Activated naive CD4-positive, alpha-beta T cell treated with anti-CD3 and anti-CD28 coated beads, Interleukin-2, amount 50 U/mL, for 72 hours (primary cell): ENCODE measurements at regions not wholly inside any gene's neighbourhood (a gene's known extent, or its start where the extent isn't known, plus 50 kb on each side); places are given as distances from the start of the nearest gene placed in this dataset.
"Not testable (repeated sequence)": the region's sequence is repeated elsewhere in the genome, so short reads cannot be mapped to it uniquely, and the experiment has no call there.

Experiments
- ATAC-seq, 2 donors: fragments of 150-1000 bp; cut with Tn5 transposase; 2 replicates each; pipeline ENCODE4 v1.10.0; 2021; ENCODE audit warnings: mild to moderate bottlenecking in 2 of 2, moderate library complexity in 2 of 2
- DNase-seq, 2 donors: peaks; one replicate each; pipeline ENCODE4 v3.0.0; 2021 to 2022; ENCODE audit warnings: low spot score in 2 of 2
- H3K27ac Mint-ChIP-seq, 2 donors: one replicate each; pipeline ENCODE4 v1.8.0; 2022; ENCODE audit warnings: mild to moderate bottlenecking in 2 of 2, mixed read lengths in 2 of 2
- H3K36me3 Mint-ChIP-seq, 2 donors: one replicate each; pipeline ENCODE4 v1.8.0; 2022; ENCODE audit warnings: mixed read lengths in 2 of 2
- H3K9me3 Mint-ChIP-seq, 2 donors: one replicate each; pipeline ENCODE4 v1.8.0; 2022; ENCODE audit warnings: mixed read lengths in 2 of 2

GRCh38 chr2:173693044-173693589, 272.1 kb downstream of the SP3 start:
- Mint-ChIP-seq H3K9me3 (no peaks in the 10 kb centered on the region), H3K36me3 (no peaks in the 10 kb centered on the region), H3K27ac (no peak overlapping the region)
- no peak for DNase-seq
- ATAC-seq: no peak

- DNase-seq (no peak), ATAC-seq (no peak)
- Mint-ChIP-seq H3K9me3 (no peaks in the 10 kb centered on the region), H3K36me3 (no peaks in the 10 kb centered on the region), H3K27ac (no peak overlapping the region)
These were observed 268.9 kb downstream of the SP3 start for GRCh38 chr2:173696274-173696673.

DNA sequence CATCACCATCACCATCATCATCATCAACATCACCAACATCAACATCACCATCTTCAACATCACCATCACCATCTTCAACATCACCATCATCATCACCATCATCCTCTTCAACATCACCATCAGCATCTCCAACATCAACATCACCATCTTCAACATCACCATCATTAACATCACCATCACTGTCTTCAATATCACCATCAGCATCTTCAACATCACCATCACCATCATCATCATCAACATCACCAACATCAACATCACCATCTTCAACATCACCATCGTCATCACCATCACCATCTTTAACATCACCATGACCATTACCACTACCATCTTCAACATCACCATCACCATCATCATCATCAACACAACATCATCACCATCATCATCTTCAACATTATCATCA, 267.2 kb downstream of the SP3 start:
- Mint-ChIP-seq H3K36me3 (no peaks in the 10 kb centered on the region), H3K27ac (no peak overlapping the region), H3K9me3 (no peaks in the 10 kb centered on the region)
- DNase-seq: no peak
- ATAC-seq: no peak

DNA sequence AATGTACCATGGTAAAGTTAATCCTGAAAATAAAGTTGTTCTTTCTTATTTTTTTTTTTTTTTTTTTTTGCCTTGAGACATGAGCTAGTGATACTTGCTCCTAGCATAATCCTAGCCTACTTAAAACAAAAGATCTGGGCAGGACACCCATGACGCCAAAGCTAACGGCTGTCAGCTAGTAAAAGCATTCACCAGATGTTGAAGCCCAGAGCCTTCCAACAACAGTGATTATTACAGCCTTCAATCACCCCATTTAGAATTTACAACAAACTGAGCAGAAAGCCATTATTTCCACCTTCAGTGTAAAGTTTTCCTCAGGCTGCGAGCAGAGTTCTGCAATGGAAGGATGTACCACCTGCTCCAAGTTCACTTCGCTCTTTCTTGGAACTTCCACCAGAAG, 259.5 kb downstream of the SP3 start:
- no peak overlapping the region for H3K27ac Mint-ChIP-seq
- ATAC-seq: no peak
- H3K9me3 Mint-ChIP-seq: no peaks in the 10 kb centered on the region
- H3K36me3 Mint-ChIP-seq: no peaks in the 10 kb centered on the region
- no peak for DNase-seq

- Mint-ChIP-seq H3K36me3 (no peaks in the 10 kb centered on the region), H3K27ac (no peak overlapping the region), H3K9me3 (no peaks in the 10 kb centered on the region)
- ATAC-seq (no peak), DNase-seq (no peak)
These were observed 258.2 kb downstream of the SP3 start for GRCh38 chr2:173706936-173707335.

GRCh38 chr2:173708806-173709205, 256.4 kb downstream of the SP3 start:
- Mint-ChIP-seq H3K36me3 (no peaks in the 10 kb centered on the region), H3K9me3 (no peaks in the 10 kb centered on the region), H3K27ac (no peak overlapping the region)
- ATAC-seq (no peak), DNase-seq (no peak)

GRCh38 chr2:173711816-173712215, 253.4 kb downstream of the SP3 start:
- ATAC-seq (no peak), DNase-seq (no peak)
- Mint-ChIP-seq H3K36me3 (no peaks in the 10 kb centered on the region), H3K27ac (no peak overlapping the region), H3K9me3 (no peaks in the 10 kb centered on the region)

DNA sequence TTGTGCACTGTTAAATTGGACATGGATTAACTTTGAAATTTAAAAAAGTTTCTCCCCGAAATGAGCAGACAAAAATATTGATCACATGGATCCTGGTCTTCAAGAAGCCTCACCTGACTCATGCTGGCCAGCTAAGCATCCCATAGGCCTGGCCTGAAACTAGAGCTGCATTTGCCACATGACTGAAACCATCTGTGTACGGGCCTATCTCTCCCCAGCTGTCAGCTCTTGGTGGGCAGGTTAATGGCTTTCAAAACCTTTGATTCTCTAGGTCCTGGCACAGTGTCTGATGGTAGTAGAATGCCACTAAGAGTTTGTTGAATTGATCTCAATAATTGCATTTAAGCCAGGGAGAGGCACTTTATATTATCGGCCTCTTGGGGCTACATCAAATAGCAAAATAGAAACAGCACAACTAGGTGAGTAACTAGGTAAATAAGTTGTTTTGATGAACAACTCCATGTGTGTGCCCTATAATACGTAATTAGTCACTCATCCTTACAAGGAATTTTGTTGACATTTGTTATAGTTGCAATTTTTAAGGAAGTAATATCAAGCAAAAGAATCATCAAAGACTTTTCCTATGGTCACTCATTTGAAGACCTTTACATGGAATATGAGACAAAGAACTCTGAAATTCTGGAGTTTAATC, 251.1 kb downstream of the SP3 start:
- Mint-ChIP-seq H3K36me3 (no peaks in the 10 kb centered on the region), H3K27ac (no peak overlapping the region), H3K9me3 (no peaks in the 10 kb centered on the region)
- DNase-seq (no peak), ATAC-seq (no peak)

- H3K36me3 Mint-ChIP-seq: no peaks in the 10 kb centered on the region
- DNase-seq (no peak), ATAC-seq (no peak)
- H3K27ac Mint-ChIP-seq: no peak overlapping the region
- no peaks in the 10 kb centered on the region for H3K9me3 Mint-ChIP-seq
These were observed 249.7 kb downstream of the SP3 start for GRCh38 chr2:173715441-173715840.

- Mint-ChIP-seq H3K36me3 (no peaks in the 10 kb centered on the region), H3K9me3 (no peaks in the 10 kb centered on the region), H3K27ac (no peak overlapping the region)
- DNase-seq (no peak), ATAC-seq (no peak)
These were observed 248.6 kb downstream of the SP3 start for GRCh38 chr2:173716458-173717052.

DNA sequence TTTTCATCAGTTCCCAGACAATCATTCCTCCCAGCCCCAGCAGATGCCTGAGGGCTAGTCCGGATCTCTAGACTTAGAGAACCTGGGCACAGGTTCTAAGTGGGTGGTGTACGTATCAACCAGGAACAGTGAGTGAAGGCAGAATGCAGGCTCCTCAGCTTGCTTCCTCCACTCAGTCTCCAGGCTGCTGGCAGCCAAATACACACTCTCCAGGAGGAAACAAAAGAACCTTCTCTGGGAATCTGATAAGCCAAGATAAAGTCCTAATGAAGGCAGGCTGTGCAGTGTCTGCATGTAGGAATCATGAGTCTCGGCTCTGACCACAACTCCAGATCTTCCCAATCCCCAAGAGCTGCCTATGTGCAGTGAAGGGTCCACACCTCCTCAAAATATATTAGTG, 245.7 kb downstream of the SP3 start:
- Mint-ChIP-seq H3K9me3 (no peaks in the 10 kb centered on the region), H3K36me3 (no peaks in the 10 kb centered on the region), H3K27ac (no peak overlapping the region)
- ATAC-seq: no peak
- no peak for DNase-seq

DNA sequence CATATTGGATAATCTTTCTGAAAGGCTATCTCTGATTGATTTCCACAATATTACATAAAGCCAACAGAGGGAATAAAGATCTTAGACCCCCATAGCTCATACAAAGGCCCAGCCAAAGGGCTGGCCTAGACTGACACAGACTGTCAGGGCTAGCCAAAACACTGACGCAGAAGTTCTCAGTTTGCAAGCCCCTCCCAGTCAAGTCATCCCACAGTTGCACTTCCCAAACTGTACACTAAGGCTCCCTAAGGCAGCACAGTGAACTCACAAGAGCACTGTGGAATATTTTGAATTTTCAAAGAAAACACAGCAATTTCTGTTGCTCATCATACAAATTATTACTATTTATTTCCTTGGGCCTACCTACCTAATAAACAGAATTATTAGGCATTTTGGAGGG, 244.9 kb downstream of the SP3 start:
- DNase-seq (no peak), ATAC-seq (no peak)
- Mint-ChIP-seq H3K27ac (no peak overlapping the region), H3K9me3 (no peaks in the 10 kb centered on the region), H3K36me3 (no peaks in the 10 kb centered on the region)

DNA sequence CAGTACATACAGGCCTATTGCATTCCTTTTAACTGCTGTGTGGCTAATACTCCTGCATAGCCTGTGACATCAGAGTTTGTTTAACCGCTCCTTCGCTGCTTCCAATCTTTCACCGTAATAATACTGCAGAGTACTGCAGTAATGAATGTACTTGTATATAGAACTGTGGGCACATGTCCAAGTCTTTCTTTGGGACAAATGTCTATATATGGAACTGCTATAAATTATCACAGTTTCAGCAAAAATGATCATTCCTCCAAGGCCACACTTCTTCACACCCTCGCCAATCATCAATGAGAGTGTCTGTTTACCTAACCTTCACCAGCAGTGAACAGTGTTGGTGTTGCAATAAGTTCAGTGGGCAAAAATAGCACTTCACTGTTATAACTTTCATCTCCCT, 230.4 kb downstream of the SP3 start:
- H3K36me3 Mint-ChIP-seq: peaks cover 0 to 6% of the 10 kb centered on the region in 2 donors
- DNase-seq (no peak), ATAC-seq (no peak)
- H3K9me3 Mint-ChIP-seq: peaks cover 4 to 5% of the 10 kb centered on the region in 2 donors
- no peak overlapping the region for H3K27ac Mint-ChIP-seq

DNA sequence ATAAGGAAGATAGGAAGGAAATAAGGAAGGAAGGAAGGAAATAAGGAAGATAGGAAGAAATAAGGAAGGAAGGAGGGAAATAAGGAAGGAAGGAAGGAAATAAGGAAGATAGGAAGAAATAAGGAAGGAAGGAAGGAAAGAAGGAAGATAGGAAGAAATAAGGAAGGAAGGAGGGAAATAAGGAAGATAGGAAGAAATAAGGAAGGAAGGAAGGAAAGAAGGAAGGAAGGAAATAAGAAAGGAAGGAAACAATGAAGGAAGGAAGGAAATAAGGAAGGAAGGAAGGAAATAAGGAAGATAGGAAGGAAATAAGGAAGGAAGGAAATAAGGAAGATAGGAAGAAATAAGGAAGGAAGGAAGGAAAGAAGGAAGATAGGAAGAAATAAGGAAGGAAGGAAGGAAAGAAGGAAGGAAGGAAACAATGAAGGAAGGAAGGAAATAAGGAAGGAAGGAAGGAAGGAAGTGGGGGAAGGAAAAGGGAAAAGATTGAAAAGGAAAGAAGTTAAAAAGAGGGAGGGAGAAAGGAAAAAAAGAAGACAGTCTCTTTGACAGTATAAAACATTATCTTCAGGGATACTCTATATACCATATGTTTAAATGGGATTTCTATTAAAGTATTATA, 227.1 kb downstream of the SP3 start:
- H3K9me3 Mint-ChIP-seq, ATAC-seq, H3K27ac Mint-ChIP-seq, H3K36me3 Mint-ChIP-seq, DNase-seq: not testable (repeated sequence)

DNA sequence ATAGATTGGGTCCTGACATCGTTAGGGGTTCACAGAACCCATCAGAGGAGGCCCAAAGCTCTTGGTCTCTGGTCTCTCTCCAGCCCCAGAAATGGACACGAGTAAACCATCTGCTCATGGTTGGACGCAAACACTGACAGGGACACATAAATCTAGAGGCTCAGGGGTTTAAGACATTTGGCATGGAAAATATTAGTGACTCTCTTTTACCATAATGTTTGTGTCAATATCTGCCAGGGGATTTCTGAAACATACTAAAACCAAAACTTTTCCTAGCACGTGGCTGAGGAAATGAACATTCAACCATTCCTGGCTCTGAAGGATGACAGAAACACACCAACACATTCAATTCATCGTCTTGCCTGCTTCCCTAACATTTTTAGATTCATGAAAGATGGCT, 226.2 kb downstream of the SP3 start:
- H3K36me3 Mint-ChIP-seq: peaks cover 0 to 6% of the 10 kb centered on the region in 2 donors
- no peak overlapping the region for H3K27ac Mint-ChIP-seq
- ATAC-seq: no peak
- H3K9me3 Mint-ChIP-seq: peaks cover 4 to 5% of the 10 kb centered on the region in 2 donors
- no peak for DNase-seq

GRCh38 chr2:173740639-173741038, 224.5 kb downstream of the SP3 start:
- DNase-seq (no peak), ATAC-seq (no peak)
- peaks cover 4 to 5% of the 10 kb centered on the region in 2 donors for H3K9me3 Mint-ChIP-seq
- H3K36me3 Mint-ChIP-seq: peaks cover 0 to 6% of the 10 kb centered on the region in 2 donors
- H3K27ac Mint-ChIP-seq: no peak overlapping the region

GRCh38 chr2:173741759-173742158, 223.4 kb downstream of the SP3 start:
- H3K9me3 Mint-ChIP-seq: peaks cover 4 to 5% of the 10 kb centered on the region in 2 donors

DNA sequence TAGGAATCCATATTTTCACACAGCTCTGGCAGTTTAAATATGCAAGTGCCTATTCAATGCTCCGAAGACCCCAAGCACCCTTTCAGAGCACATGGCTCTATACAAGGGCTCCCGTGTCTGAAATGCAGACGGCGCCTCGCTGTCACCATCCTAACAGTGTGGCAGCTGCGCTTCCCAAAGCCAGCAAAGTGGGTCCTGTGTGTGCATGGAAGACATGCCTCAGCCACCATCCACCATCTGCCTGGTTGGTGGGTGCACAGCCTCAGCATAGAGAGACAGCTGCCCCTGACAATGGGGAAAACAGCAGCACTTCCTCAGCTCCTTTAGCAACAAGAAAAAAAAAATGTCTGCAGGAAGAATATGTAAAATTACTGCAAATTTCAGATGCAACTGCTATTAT, 218.1 kb downstream of the SP3 start:
- DNase-seq (no peak), ATAC-seq (no peak)
- Mint-ChIP-seq H3K27ac (no peak overlapping the region), H3K36me3 (no peaks in the 10 kb centered on the region), H3K9me3 (no peaks in the 10 kb centered on the region)

More at GRCh38 chr2:173741759-173742158, 223.4 kb downstream of the SP3 start:
- H3K27ac Mint-ChIP-seq: no peak overlapping the region
- peaks cover 0 to 6% of the 10 kb centered on the region in 2 donors for H3K36me3 Mint-ChIP-seq
- no peak for DNase-seq
- ATAC-seq: no peak
